Loucy (cell line): ENCODE measurements at regions not wholly inside any gene's neighbourhood (a gene's known extent, or its start where the extent isn't known, plus 50 kb on each side); places are given as distances from the start of the nearest gene placed in this dataset.

Experiments used
- EZH2phosphoT487 ChIP-seq: fragments of 200-600 bp; IDR thresholded peaks from 2 replicates; pipeline ENCODE4 v1.6.1; 2018; ENCODE audit warnings: antibody characterized with exemption, mild to moderate bottlenecking, moderate library complexity, borderline replicate concordance
- TF ChIP-seq, protein P1 (sequence below): fragments of 200-600 bp; sonication (generic); conservative IDR thresholded peaks from 2 replicates; pipeline ENCODE4 v1.5.1; 2014; ENCODE audit warnings: mild to moderate bottlenecking, antibody characterized with exemption, low read length

DNA sequence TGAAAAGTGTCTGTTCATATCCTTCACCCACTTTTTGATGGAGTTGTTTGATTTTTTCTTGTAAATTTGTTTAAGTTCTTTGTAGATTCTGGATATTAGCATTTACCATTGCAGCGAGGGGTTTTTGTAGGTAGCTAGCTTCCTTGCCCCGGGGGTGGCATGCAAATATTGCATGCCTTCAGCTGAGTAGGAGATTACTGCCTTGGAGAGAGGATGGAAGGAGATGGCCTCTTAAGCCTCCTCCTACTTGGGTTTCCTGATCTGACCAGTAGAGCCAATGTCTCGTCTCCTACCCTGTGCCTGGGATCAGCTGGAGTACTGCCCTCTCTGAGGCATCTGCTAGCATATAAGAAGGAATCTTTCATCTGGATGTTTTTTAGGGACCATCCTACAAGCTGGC, 134.4 kb upstream of the CCND2 start:
- TF ChIP-seq, protein P1, sequence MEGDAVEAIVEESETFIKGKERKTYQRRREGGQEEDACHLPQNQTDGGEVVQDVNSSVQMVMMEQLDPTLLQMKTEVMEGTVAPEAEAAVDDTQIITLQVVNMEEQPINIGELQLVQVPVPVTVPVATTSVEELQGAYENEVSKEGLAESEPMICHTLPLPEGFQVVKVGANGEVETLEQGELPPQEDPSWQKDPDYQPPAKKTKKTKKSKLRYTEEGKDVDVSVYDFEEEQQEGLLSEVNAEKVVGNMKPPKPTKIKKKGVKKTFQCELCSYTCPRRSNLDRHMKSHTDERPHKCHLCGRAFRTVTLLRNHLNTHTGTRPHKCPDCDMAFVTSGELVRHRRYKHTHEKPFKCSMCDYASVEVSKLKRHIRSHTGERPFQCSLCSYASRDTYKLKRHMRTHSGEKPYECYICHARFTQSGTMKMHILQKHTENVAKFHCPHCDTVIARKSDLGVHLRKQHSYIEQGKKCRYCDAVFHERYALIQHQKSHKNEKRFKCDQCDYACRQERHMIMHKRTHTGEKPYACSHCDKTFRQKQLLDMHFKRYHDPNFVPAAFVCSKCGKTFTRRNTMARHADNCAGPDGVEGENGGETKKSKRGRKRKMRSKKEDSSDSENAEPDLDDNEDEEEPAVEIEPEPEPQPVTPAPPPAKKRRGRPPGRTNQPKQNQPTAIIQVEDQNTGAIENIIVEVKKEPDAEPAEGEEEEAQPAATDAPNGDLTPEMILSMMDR: no peak
- no peak for TF ChIP-seq EZH2phosphoT487
